Activated naive CD8-positive, alpha-beta T cell treated with anti-CD3 and anti-CD28 coated beads for 36 hours (primary cell): ENCODE measurements at regions not wholly inside any gene's neighbourhood (a gene's known extent, or its start where the extent isn't known, plus 50 kb on each side); places are given as distances from the start of the nearest gene placed in this dataset.

Source experiments
- DNase-seq: peaks from one replicate; pipeline ENCODE4 v3.0.0; 2021
- H3K27ac Mint-ChIP-seq: one replicate; pipeline ENCODE4 v1.8.0; 2022; ENCODE audit warnings: mild to moderate bottlenecking, moderate library complexity, mixed read lengths
- H3K27me3 Mint-ChIP-seq: one replicate; pipeline ENCODE4 v1.8.0; 2022; ENCODE audit warnings: mild to moderate bottlenecking, mixed read lengths
- H3K36me3 Mint-ChIP-seq: one replicate; pipeline ENCODE4 v1.8.0; 2021; ENCODE audit warnings: mild to moderate bottlenecking, mixed read lengths
- H3K4me1 Mint-ChIP-seq: one replicate; pipeline ENCODE4 v1.8.0; 2021; ENCODE audit warnings: mixed read lengths
- H3K4me3 Mint-ChIP-seq: one replicate; pipeline ENCODE4 v1.8.0; 2022; ENCODE audit warnings: mild to moderate bottlenecking, moderate library complexity, mixed read lengths
- H3K9me3 Mint-ChIP-seq: one replicate; pipeline ENCODE4 v1.8.0; 2022; ENCODE audit warnings: mixed read lengths

DNA sequence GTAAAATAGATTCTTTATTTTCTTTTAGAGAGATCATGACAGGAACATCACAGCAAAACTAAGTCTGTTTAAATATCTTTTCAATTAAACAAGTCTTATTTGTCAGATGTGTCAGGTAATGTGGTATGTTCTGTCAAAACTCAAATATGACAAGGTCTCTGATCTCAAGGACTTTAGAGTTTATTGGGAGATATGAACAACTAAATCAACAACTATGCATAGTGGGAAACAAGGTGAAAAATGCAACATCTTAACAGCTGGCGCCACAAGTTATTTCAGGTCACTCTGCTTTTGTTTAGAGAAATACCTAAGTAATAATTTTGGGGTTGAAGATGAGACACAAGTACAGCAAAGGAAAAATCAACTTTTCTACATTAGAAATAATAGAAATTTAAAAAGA lies 779.4 kb upstream of the ADGRL4 start:
- Mint-ChIP-seq H3K4me1 (no peaks in the 10 kb centered on the region), H3K4me3 (no peak overlapping the region), H3K27me3 (no peaks in the 10 kb centered on the region), H3K27ac (no peak overlapping the region), H3K36me3 (no peaks in the 10 kb centered on the region), H3K9me3 (peaks cover under 1% of the 10 kb centered on the region)
- no peak for DNase-seq

DNA sequence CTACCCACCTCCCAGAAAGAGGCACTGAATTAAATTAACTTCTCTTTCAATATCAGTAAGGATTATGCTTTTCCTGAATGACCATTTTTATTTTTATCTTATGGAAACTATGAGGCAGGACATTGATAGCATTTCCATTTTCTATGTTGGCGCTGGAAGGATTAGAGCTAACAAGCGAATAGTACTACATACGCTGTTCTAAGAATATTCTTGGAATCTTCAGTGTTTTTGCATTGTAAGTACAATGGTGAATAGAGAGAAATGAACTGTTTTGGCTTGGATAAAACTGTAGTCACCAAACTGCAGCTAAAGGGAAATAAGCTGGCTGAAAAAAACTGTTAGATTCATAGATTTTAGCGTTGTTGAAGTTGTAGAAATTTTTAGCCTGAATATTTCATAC lies 779.0 kb upstream of the ADGRL4 start:
- H3K4me3 Mint-ChIP-seq: no peak overlapping the region
- no peaks in the 10 kb centered on the region for H3K9me3 Mint-ChIP-seq
- H3K4me1 Mint-ChIP-seq: no peaks in the 10 kb centered on the region
- H3K27me3 Mint-ChIP-seq: no peaks in the 10 kb centered on the region
- H3K27ac Mint-ChIP-seq: no peak overlapping the region
- no peak for DNase-seq
- H3K36me3 Mint-ChIP-seq: no peaks in the 10 kb centered on the region

DNA sequence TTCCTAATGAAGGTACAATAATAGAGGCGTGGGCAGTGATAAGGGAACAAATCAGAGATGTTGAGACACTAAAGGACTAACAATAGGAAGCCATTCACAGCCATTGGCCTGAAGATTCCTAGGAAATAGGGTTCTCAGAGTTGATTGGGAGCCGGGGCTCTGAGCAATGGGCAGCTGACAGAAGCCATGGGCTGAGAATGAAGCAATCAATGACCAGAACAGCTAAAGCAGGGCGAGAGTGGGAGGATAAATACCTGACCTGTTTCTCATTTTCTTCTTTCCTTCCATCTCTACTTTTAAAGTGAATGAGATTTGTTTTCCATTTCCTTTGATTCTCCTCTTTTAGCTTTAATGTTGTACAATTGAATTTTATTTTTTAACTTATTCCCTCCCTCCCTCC lies 774.7 kb upstream of the ADGRL4 start:
- Mint-ChIP-seq H3K36me3 (no peaks in the 10 kb centered on the region), H3K4me1 (no peaks in the 10 kb centered on the region), H3K27ac (no peak overlapping the region), H3K27me3 (no peaks in the 10 kb centered on the region), H3K9me3 (peaks cover 2% of the 10 kb centered on the region), H3K4me3 (no peak overlapping the region)
- DNase-seq: no peak

DNA sequence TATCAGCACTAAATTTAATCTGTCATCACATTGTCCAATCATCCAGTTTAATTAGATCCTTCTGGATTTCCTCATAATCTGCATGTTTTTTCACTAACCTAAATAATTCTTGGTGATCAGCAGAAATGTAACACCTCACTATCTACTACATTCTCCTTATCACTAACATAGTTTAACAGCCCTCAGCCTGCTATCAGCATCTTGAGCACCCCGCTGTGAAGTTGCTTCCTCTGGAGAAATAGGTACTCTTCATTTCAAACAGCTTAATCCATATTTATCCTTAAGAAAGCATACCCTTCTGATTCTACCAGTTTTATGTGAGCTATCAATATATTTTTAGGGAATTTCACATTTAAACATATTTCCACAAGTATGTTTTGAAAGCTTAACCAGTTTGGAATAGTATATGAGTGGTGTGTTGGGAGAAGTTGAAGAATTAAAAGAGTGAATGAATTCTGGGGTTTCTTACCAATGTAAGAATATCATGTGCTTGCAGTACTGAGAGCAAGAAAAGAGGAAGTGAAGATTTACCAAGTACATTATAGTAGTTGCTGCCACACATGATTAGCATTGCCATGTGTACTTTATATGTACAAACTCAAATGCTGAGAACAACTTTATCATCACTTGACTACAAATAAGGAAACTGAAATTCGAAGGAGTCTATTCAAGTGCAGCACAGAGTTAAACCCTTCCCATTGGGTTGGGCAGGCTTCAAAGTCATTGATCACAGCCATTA lies 771.1 kb upstream of the ADGRL4 start:
- peaks cover 2% of the 10 kb centered on the region for H3K9me3 Mint-ChIP-seq
- H3K4me3 Mint-ChIP-seq: no peak overlapping the region
- no peaks in the 10 kb centered on the region for H3K27me3 Mint-ChIP-seq
- no peak for DNase-seq
- no peak overlapping the region for H3K27ac Mint-ChIP-seq
- no peaks in the 10 kb centered on the region for H3K36me3 Mint-ChIP-seq
- H3K4me1 Mint-ChIP-seq: no peaks in the 10 kb centered on the region

DNA sequence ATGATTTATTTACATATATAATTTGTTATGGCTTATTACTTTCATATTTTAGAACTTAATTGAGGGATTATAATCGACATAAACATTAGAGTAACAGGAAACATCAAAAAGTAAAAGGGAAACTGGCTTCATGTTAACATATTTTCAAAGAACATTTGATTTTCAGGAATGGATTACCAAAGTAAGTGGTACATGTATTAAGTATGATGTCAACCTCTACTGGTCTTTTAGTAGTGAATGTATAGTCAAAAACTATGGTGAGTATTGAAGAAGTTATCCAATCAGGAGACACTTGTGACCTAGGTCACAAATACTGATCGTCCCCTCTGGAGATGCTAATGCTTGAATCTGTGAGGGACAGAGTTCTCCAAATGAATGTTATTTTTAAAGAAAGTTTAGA lies 768.9 kb upstream of the ADGRL4 start:
- Mint-ChIP-seq H3K27me3 (no peaks in the 10 kb centered on the region), H3K27ac (no peak overlapping the region), H3K9me3 (peaks cover 2% of the 10 kb centered on the region), H3K36me3 (no peaks in the 10 kb centered on the region), H3K4me1 (no peaks in the 10 kb centered on the region), H3K4me3 (no peak overlapping the region)
- no peak for DNase-seq

DNA sequence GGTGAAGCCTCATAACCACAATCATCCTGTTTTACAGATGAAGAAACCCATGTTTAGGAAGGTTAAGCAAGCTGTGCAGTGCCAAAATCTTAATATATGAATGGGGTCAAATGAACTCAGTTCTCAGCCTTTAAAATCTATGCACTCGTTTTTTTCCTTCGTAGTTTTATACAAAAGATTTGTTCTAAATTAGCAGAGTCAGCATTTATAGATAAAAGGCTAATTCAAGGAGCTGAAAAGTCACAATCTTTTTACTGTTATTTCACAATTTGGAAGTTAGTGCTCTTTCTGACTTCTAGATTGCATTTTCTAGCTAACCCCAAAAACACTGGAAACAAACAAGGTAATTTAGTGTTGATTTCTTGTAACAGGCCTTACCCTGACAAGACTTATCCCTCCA lies 766.9 kb upstream of the ADGRL4 start:
- Mint-ChIP-seq H3K27me3 (no peaks in the 10 kb centered on the region), H3K4me3 (no peak overlapping the region), H3K4me1 (no peaks in the 10 kb centered on the region), H3K36me3 (no peaks in the 10 kb centered on the region), H3K27ac (no peak overlapping the region), H3K9me3 (peaks cover 2% of the 10 kb centered on the region)
- DNase-seq: no peak

DNA sequence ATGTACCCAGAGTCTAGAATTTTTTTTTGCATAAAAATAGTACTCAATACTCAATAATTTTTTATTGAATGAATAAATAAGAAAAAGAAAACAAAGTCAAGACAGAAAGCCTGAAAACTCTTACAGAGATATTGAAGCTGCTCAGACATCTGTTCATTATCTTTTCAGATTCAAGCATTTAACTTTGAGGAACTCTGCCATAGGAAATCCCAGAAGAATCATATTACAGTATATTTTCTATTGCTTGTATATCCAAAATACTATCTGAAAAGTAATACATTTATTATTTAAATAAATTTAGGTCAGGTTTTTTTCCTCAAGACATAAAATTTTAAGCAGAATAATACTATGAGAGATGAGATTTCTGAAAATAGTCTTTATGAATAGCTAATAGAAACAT lies 755.9 kb upstream of the ADGRL4 start:
- Mint-ChIP-seq H3K27ac (no peak overlapping the region), H3K9me3 (no peaks in the 10 kb centered on the region), H3K4me1 (no peaks in the 10 kb centered on the region), H3K4me3 (no peak overlapping the region), H3K27me3 (no peaks in the 10 kb centered on the region), H3K36me3 (no peaks in the 10 kb centered on the region)
- DNase-seq: no peak

DNA sequence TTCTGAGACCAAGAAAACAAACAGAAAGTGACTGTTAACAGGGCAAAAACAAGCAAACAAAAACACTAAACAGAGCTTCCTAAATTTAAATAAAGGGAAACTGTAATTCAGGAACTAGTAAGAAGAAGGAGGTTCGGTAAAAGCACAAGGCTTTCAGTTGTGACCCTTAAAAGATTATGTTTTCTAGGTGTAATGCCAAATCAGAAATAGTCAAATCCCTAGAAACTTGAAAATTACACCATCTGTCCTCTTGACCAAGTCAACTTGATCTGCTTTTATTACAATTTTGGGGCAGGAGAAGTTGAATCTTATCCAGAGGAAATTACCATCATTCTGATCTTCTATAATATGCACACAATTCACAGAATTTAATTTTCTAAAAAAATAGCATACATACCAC lies 754.0 kb upstream of the ADGRL4 start:
- no peak for DNase-seq
- H3K36me3 Mint-ChIP-seq: no peaks in the 10 kb centered on the region
- no peaks in the 10 kb centered on the region for H3K27me3 Mint-ChIP-seq
- H3K4me1 Mint-ChIP-seq: no peaks in the 10 kb centered on the region
- no peak overlapping the region for H3K4me3 Mint-ChIP-seq
- no peak overlapping the region for H3K27ac Mint-ChIP-seq
- no peaks in the 10 kb centered on the region for H3K9me3 Mint-ChIP-seq

DNA sequence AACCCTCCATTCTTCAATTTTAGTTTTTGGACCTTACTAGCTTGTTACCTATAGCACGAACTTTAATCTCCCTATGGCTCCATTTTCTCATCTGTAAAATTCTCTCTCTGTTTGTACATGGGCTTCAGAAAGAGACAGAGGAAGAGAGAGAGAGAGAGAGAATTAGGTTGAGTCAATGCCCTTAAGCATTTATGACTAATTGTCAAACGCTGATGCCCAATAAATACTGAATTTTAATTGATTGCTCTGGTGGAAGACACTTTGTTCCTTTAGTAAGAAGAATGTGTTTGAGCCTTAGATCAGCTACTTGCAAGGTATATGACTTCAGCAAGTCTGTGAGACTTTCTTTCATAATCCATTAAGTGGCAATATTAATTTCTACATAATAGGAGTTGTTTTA lies 743.1 kb upstream of the ADGRL4 start:
- H3K36me3 Mint-ChIP-seq: no peaks in the 10 kb centered on the region
- H3K27ac Mint-ChIP-seq: no peak overlapping the region
- H3K9me3 Mint-ChIP-seq: peaks cover 4% of the 10 kb centered on the region
- DNase-seq: no peak
- H3K4me1 Mint-ChIP-seq: no peaks in the 10 kb centered on the region
- no peaks in the 10 kb centered on the region for H3K27me3 Mint-ChIP-seq
- H3K4me3 Mint-ChIP-seq: no peak overlapping the region

DNA sequence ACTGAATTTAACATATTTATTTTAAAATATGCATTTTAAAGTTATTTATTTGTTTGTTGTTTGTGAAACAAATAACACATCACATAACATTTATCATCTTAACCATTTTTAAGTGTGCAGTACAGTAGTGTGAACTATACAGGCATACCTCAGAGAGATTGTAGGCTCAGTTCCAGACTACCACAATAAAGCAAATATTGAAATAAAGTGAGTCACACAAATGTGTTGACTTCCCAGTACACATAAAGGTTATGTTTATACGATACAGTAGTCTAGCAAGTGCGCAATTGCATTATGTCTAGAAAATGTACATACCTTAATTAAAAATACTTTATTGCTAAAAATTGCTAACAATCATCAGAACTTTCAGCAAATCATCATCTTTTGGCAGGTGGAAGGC lies 739.4 kb upstream of the ADGRL4 start:
- Mint-ChIP-seq H3K27ac (no peak overlapping the region), H3K27me3 (no peaks in the 10 kb centered on the region), H3K36me3 (no peaks in the 10 kb centered on the region), H3K9me3 (peaks cover 2% of the 10 kb centered on the region), H3K4me3 (no peak overlapping the region), H3K4me1 (no peaks in the 10 kb centered on the region)
- no peak for DNase-seq

DNA sequence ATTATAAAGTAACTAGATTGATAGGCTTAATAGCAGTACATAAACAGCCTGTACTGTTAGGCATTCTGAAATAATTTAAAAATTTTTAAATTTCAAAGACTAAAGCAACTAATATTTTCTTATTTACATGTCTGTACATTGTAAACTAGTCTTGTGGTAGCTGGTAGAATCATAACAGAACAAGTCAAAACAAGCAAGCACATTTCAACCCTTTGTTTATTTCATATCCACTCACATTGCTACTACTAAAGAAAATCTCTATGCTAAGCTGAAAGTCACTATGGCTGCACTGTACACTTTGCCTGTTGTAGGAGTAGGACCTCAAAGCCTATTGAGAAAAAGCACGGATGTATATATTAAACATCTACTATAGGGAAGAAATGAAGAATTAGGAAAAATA lies 738.2 kb upstream of the ADGRL4 start:
- H3K4me3 Mint-ChIP-seq: no peak overlapping the region
- H3K27me3 Mint-ChIP-seq: no peaks in the 10 kb centered on the region
- DNase-seq: no peak
- H3K27ac Mint-ChIP-seq: no peak overlapping the region
- no peaks in the 10 kb centered on the region for H3K4me1 Mint-ChIP-seq
- no peaks in the 10 kb centered on the region for H3K36me3 Mint-ChIP-seq
- no peaks in the 10 kb centered on the region for H3K9me3 Mint-ChIP-seq

DNA sequence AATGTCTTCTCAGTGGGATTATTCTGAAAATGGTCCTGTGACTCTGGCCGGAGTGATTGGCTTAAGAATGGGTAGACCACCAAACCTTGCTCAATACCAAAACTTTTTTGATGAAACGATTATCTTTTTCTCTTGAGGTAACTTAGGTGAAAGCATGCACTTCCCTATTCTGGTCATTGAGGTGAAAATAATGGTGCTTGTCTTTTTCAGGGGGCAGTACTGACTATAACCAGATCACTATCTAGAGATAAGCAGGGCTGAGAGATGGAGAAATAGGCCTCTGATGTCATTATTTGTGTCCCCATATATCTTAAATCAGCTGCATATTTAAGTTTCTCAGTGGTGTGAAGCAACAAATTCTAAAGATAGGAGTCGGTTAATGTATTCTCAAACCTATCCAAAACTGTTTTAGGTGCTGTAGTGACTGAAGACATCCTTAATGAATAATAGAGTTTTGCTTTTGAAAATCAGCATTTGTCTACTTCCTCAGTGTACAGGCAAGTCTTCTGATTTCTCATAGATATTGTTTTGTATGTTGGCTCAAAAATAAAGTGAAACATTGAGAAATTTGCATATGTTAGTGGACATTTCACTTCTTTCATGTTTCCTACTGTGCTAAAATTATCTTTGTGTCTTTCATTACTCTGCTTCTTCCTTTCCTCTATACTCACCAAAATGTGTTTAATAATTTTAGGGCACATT lies 735.3 kb upstream of the ADGRL4 start:
- Mint-ChIP-seq H3K4me1 (no peaks in the 10 kb centered on the region), H3K36me3 (no peaks in the 10 kb centered on the region), H3K27me3 (no peaks in the 10 kb centered on the region), H3K4me3 (no peak overlapping the region), H3K9me3 (peaks cover under 1% of the 10 kb centered on the region), H3K27ac (no peak overlapping the region)
- DNase-seq: no peak

DNA sequence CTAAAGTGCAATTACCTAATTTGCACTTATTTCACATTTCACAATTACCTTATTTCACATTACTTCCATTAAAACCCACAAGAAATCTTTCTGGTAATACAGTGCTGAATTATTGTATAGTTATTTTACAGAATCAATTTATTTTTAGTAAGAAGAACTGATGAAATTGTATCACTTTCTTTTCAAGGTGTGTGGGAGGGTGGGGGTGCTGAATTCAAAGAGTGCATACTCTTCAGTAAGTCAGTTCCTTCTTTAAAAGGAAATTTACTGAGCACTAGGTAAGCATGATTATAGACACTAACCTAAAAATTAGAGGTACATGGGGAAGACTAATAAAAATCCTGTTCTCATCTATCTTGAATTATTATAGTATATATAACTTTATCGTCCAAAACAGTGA lies 731.6 kb upstream of the ADGRL4 start:
- Mint-ChIP-seq H3K27ac (no peak overlapping the region), H3K4me3 (no peak overlapping the region), H3K36me3 (no peaks in the 10 kb centered on the region), H3K27me3 (no peaks in the 10 kb centered on the region), H3K9me3 (peaks cover 5% of the 10 kb centered on the region), H3K4me1 (no peaks in the 10 kb centered on the region)
- DNase-seq: no peak

DNA sequence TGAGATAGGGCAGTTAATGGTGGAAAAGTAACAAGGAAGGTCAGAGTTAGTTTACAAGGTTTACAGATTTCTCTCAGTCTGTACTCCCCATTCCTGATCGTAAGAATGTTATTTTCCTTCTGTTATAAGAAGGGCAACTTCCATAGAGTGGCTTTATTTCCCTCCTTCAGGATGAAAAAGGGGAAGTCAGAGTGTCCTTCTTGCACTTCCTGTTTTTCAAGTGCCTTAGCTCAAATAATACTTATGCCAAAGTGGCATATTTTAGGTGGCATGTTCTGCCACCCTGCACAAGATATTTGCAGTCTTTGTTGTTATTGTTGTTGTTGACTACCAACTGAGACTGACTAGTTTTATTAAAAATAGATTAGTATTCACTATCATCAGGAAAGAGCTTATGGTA lies 730.7 kb upstream of the ADGRL4 start:
- Mint-ChIP-seq H3K27ac (no peak overlapping the region), H3K4me3 (no peak overlapping the region), H3K4me1 (no peaks in the 10 kb centered on the region), H3K27me3 (no peaks in the 10 kb centered on the region), H3K36me3 (no peaks in the 10 kb centered on the region), H3K9me3 (peaks cover 5% of the 10 kb centered on the region)
- DNase-seq: no peak

DNA sequence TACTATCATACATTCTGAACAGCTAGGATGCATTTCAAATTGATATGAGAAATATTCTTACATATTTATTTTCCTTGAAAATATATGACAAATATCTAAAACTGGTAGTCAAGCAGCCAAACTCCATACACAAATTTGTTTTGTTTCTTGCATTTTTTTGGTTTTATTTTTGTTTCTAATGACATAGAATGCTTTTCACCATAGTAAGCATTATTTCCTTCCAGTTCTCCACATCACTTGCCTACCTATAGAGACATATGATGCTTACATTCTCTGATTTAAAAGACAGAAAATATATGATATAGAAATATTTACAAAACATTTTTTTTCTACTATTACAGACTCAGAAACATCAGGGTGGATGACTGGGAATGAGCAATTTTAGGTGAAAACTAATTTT lies 726.4 kb upstream of the ADGRL4 start:
- no peak overlapping the region for H3K27ac Mint-ChIP-seq

DNA sequence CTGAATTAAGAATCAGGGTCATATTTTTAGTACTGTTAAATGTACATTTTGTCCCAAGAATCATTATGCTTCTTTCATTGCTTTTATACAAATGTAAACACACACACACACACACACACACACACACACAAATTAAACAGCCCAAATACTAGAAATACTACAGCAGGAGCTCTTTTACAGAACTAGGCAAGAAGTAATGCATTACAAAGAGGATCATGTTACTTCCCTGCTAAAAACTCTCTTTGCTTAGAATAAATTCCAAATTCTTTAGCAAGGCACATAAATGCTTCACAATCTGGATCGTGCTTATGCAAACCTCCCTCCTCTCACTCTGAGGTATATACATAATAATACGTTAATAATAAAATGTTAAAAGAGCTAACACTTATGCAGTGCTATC lies 720.4 kb upstream of the ADGRL4 start:
- no peak for DNase-seq
- no peak overlapping the region for H3K27ac Mint-ChIP-seq
- no peaks in the 10 kb centered on the region for H3K4me1 Mint-ChIP-seq
- H3K36me3 Mint-ChIP-seq: no peaks in the 10 kb centered on the region
- H3K27me3 Mint-ChIP-seq: no peaks in the 10 kb centered on the region
- H3K9me3 Mint-ChIP-seq: peaks cover 3% of the 10 kb centered on the region
- H3K4me3 Mint-ChIP-seq: no peak overlapping the region

More for the DNA sequence above, 726.4 kb upstream of the ADGRL4 start:
- Mint-ChIP-seq H3K4me1 (no peaks in the 10 kb centered on the region), H3K27me3 (no peaks in the 10 kb centered on the region), H3K36me3 (no peaks in the 10 kb centered on the region), H3K9me3 (peaks cover 8% of the 10 kb centered on the region), H3K4me3 (no peak overlapping the region)
- DNase-seq: no peak
